DOHH2 (cell line): ENCODE measurements at regions not wholly inside any gene's neighbourhood (a gene's known extent, or its start where the extent isn't known, plus 50 kb on each side); places are given as distances from the start of the nearest gene placed in this dataset.

Experiments
- EZH2phosphoT487 ChIP-seq: fragments of 200-600 bp; sonication (generic); IDR thresholded peaks from 2 replicates; pipeline ENCODE4 v1.6.1; 2017; ENCODE audit warnings: borderline replicate concordance, mild to moderate bottlenecking, antibody characterized with exemption, low read length, moderate library complexity, mixed read lengths
- TF ChIP-seq, protein P1 (sequence below): fragments of 200-600 bp; sonication (generic); IDR thresholded peaks from one replicate; pipeline ENCODE4 v1.5.1; 2014; ENCODE audit warnings: antibody characterized with exemption, mild to moderate bottlenecking, low read depth, low read length; ENCODE audit not compliant: poor library complexity, severe bottlenecking

DNA sequence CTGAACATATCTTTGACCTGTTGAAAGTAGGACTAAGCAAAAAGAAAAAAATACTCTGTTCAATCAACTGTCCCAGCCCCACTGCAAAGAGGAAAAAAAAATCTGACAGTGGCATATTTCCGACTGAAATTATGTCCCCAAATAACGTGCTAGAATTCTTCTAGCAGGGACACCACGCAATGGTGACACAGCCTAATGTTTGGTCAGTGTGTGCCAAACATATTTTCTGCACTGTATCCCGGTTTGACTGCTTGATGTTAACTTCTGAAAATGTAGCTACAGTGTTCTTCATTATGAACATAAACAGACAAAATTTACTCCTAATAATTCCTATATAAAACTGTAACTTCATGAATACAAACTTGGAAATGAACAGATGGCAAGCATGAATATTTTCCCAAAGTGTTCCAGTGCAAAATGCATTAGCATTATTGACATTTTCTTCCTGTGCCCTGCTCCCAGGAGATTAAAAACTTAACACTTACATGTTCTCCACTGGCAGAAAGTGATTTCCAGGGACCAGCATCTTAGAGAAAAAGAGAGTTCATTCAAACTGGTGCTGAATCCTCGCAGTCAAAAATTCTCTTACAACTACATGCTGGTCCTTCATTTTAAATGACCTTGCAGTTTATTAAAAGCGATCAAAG is 72.4 kb upstream of the SYT1 start:
- TF ChIP-seq, protein P1, sequence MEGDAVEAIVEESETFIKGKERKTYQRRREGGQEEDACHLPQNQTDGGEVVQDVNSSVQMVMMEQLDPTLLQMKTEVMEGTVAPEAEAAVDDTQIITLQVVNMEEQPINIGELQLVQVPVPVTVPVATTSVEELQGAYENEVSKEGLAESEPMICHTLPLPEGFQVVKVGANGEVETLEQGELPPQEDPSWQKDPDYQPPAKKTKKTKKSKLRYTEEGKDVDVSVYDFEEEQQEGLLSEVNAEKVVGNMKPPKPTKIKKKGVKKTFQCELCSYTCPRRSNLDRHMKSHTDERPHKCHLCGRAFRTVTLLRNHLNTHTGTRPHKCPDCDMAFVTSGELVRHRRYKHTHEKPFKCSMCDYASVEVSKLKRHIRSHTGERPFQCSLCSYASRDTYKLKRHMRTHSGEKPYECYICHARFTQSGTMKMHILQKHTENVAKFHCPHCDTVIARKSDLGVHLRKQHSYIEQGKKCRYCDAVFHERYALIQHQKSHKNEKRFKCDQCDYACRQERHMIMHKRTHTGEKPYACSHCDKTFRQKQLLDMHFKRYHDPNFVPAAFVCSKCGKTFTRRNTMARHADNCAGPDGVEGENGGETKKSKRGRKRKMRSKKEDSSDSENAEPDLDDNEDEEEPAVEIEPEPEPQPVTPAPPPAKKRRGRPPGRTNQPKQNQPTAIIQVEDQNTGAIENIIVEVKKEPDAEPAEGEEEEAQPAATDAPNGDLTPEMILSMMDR, result no peak
- TF ChIP-seq EZH2phosphoT487, result no peak
